NCI-H1436 (cell line): ENCODE measurements at regions not wholly inside any gene's neighbourhood (a gene's known extent, or its start where the extent isn't known, plus 50 kb on each side); places are given as distances from the start of the nearest gene placed in this dataset.

Experiments used
- DNase-seq: peaks from one replicate; lab custom pipeline; 2025; lab: John Stamatoyannopoulos, UW

GRCh38 chr12:78406828-78407227 lies 457.7 kb upstream of the SYT1 start:
- no peak for DNase-seq

GRCh38 chr12:78407722-78408121 lies 456.9 kb upstream of the SYT1 start:
- DNase-seq, result no peak

- DNase-seq, result peak; percentile 33
These were observed 450.5 kb upstream of the SYT1 start for GRCh38 chr12:78414071-78414470.

- no peak for DNase-seq
These were observed 445.7 kb upstream of the SYT1 start for GRCh38 chr12:78418919-78419318.

GRCh38 chr12:78419513-78419912 lies 445.1 kb upstream of the SYT1 start:
- DNase-seq, result no peak

DNA sequence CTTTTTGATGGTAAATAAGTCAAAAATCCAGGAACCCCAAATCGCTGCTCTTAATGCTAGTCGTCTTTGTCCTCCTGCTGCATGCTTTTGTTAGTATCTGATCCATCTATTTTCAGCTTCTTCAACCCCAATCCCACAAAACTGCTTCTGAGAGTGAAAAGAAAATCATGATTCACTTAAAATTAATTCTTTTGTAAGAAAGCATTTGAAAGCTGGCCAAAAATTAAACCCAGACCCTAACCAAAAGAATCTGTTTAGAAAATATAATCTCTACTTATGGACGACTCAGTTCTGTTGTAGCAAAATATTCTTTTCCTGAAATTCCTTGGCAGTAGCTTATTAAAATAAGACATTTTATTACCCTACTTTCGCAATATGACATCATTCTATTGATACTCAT lies 443.6 kb upstream of the SYT1 start:
- DNase-seq, result no peak

GRCh38 chr12:78430551-78430950 lies 434.0 kb upstream of the SYT1 start:
- no peak for DNase-seq

DNA sequence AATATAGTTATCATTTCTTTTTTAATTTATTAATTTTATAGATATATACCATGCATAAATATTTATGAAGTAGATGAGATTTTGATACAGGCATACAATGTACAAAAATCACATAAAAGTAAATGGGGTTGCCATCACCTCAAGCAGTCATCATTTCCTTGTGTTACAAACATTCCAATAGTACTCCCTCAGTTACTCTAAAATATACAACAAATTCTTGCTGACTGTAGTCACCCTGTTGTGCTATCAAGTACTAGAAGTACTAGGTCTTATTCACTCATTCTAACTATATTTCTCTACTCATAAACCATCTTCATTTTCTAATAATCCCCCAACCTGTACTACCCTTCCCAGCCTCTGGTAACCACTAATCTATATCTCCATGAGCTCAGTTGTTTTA lies 432.6 kb upstream of the SYT1 start:
- no peak for DNase-seq

- DNase-seq, result no peak
These were observed 424.9 kb upstream of the SYT1 start for GRCh38 chr12:78439666-78440065.

GRCh38 chr12:78441737-78442453 lies 422.7 kb upstream of the SYT1 start:
- no peak for DNase-seq

DNA sequence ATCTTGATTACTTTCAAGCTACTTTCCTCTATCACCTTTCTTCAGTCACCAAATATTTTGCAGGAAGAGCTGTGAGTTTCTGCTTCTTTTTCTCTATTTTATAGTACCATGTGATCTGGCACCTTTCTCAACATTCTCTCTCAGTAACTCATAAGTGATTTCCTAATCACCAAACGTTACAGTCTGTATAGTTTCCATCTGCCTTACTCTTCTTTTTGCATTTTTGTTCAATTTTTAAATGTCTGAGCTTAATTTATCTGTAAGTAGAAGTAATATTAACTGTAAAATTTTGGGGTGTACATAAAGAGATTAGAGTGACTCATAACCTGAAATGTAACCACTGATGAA lies 422.1 kb upstream of the SYT1 start:
- no peak for DNase-seq

DNA sequence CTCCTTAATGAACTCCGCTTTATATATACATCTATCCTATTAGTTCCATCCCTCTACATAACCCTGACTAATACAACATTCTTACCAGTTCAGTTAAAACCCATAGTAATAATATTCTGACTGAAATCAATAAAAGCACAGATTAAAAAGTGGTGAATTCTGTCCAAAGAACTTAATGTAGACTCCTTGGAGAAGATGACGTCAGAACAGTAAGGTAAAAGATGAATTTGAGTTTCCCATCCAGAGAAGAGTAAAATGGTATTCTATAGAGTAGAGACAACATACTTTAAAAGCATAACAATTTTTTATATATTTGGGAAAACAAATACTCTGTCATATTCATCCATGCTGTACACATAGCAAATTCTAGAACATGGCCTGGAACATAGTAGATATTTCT lies 418.0 kb upstream of the SYT1 start:
- no peak for DNase-seq

DNA sequence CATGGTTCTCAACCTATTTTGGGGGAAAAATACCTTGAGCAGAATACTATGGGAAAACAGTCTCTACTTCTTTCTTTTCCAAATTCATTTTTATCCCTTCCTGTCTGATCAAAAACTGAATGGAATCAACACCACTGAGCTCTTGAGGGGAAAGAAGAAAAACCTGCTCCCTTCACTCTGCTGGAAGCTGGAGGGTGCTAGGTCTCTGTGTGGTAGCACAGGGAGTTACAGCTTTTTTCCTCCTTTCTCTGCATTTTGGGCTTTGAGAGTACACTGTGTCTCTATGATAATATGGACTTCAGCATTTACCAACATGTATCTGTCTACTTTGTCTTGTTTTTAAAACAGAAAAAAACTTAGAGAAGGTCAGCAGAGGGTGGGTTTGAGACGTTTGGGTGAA lies 417.2 kb upstream of the SYT1 start:
- no peak for DNase-seq

- DNase-seq, result no peak
These were observed 415.9 kb upstream of the SYT1 start for GRCh38 chr12:78448692-78449091.

- DNase-seq, result no peak
These were observed 408.6 kb upstream of the SYT1 start for GRCh38 chr12:78455991-78456390.

- no peak for DNase-seq
These were observed 406.6 kb upstream of the SYT1 start for GRCh38 chr12:78457938-78458337.

GRCh38 chr12:78470354-78471195 lies 394.0 kb upstream of the SYT1 start:
- peak; percentile 27 for DNase-seq

DNA sequence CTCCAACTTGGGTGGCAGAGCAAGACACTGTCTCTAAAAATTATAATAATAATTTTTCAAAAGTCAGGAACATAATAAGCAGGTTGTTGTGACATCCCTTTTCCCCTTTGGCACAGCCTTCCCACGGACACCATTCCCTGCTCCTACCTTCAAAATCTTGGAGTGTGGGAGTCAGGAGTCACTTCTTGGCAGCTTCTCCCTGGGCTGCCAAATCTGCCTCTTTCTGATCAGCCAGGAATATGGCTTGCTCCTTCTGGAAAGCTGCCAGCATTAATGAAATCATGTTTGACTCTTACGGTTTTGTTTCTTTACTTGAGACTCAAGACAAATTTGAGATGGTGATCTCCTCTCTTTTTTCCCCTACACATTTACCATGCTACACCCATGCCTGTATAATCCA lies 391.4 kb upstream of the SYT1 start:
- no peak for DNase-seq

- DNase-seq, result no peak
These were observed 391.0 kb upstream of the SYT1 start for GRCh38 chr12:78473561-78473960.

GRCh38 chr12:78483767-78484315 lies 380.7 kb upstream of the SYT1 start:
- DNase-seq, result no peak

DNA sequence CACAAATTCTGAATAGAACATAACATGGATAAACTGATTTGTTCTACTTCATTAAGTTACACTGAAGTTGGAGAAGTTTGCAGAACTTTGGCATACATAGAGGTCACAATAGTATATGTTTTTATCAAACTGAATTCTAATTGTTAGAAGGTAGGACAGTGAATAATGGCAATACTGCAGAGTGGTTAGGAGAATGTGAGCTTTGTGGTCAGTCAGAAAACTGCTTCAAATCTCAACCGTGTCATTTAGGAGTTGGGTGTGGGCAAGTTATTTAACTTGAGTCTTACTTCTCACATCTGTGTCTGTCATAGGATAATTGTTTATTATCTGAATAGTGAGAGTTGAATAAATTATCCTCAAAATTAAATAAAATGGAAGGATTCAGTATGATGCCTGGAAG lies 374.6 kb upstream of the SYT1 start:
- DNase-seq, result no peak

GRCh38 chr12:78490861-78491260 lies 373.7 kb upstream of the SYT1 start:
- DNase-seq, result no peak

- DNase-seq, result no peak
These were observed 369.7 kb upstream of the SYT1 start for GRCh38 chr12:78494911-78495310.
